ENCODE measurements at regions not wholly inside any gene's neighbourhood (a gene's known extent, or its start where the extent isn't known, plus 50 kb on each side); places are given as distances from the start of the nearest gene placed in this dataset.

- Mint-ChIP-seq H3K27me3 (peaks cover 7% of the 10 kb centered on the region), H3K27ac (no peak overlapping the region), H3K9me3 (no peaks in the 10 kb centered on the region), H3K36me3 (no peaks in the 10 kb centered on the region), H3K4me3 (no peak overlapping the region), H3K4me1 (no peaks in the 10 kb centered on the region)
- ATAC-seq (ENCODE audit: low read depth) (no peak), DNase-seq (ENCODE audit: low spot score in 2 of 2) (no peak)
Measured at GRCh38 chr6:12656906-12657305, 59.7 kb upstream of the PHACTR1 start.

GRCh38 chr6:12657884-12658283 is 58.7 kb upstream of the PHACTR1 start:
- no peak for DNase-seq (ENCODE audit: low spot score in 2 of 2)
- Mint-ChIP-seq H3K36me3 (no peaks in the 10 kb centered on the region), H3K27me3 (peaks cover 7% of the 10 kb centered on the region), H3K27ac (no peak overlapping the region), H3K9me3 (no peaks in the 10 kb centered on the region), H3K4me3 (no peak overlapping the region), H3K4me1 (no peaks in the 10 kb centered on the region)
- no peak for ATAC-seq (ENCODE audit: low read depth)

- DNase-seq (ENCODE audit: low spot score in 2 of 2), result no peak
- H3K27me3 Mint-ChIP-seq, result peaks cover 8% of the 10 kb centered on the region
- no peak overlapping the region for H3K27ac Mint-ChIP-seq
- no peaks in the 10 kb centered on the region for H3K36me3 Mint-ChIP-seq
- no peak for ATAC-seq (ENCODE audit: low read depth)
- no peaks in the 10 kb centered on the region for H3K4me1 Mint-ChIP-seq
- no peak overlapping the region for H3K4me3 Mint-ChIP-seq
- H3K9me3 Mint-ChIP-seq, result no peaks in the 10 kb centered on the region
Measured at GRCh38 chr6:12661432-12662089, 55.0 kb upstream of the PHACTR1 start.
